SK-N-SH (cell line): ENCODE measurements at regions not wholly inside any gene's neighbourhood (a gene's known extent, or its start where the extent isn't known, plus 50 kb on each side); places are given as distances from the start of the nearest gene placed in this dataset.

Experiments
- CTCF ChIA-PET: fragments of 300-600, 350-600 bp; formaldehyde crosslinking; extraction: SDS; loops from one replicate; lab custom pipeline; 2021; lab: Yijun Ruan, JAX
- POLR2A ChIA-PET: fragments of 350-600 bp; sonication (Branson Sonifier 250); formaldehyde crosslinking; extraction: SDS; loops from one replicate; lab custom pipeline; 2020; ENCODE audit warnings: antibody characterized with exemption, inconsistent platforms; lab: Yijun Ruan, JAX
- DNase-seq: peaks from one replicate; pipeline ENCODE4 v3.0.0; 2012
- H2AFZ ChIP-seq: fragments of 200-600 bp; sonication (generic); 2 replicates; pipeline ENCODE4 v1.8.1; 2016; ENCODE audit warnings: antibody characterized with exemption, mild to moderate bottlenecking, low read depth
- H3F3A ChIP-seq: fragments of 200-600 bp; sonication (generic); replicated peaks from 2 replicates; pipeline ENCODE3; 2016; ENCODE audit warnings: antibody characterized with exemption, mild to moderate bottlenecking; ENCODE audit not compliant: insufficient read depth
- H3K27ac ChIP-seq, 2 experiments: fragments of 200-500 bp in 1 of 2; fragments of 200-600 bp in 1 of 2; sonication (Bioruptor generic) in 1 of 2; sonication (generic), shearing (Covaris generic) in 1 of 2; 2 replicates each; pipeline versions ENCODE4 v1.5.1 to v1.6.1; 2014 to 2016; ENCODE audit warnings: low read depth in 2 of 2, inconsistent platforms in 1 of 2, low read length in 1 of 2, mild to moderate bottlenecking in 1 of 2, mixed read lengths in 1 of 2
- H3K27me3 ChIP-seq: fragments of 200-600 bp; sonication (generic), shearing (Covaris generic); 2 replicates; pipeline ENCODE4 v1.6.1; 2016; ENCODE audit warnings: mixed run types; ENCODE audit not compliant: insufficient read depth
- H3K36me3 ChIP-seq, 2 experiments: fragments of 200-500 bp in 1 of 2; fragments of 200-600 bp in 1 of 2; sonication (Bioruptor generic) in 1 of 2; sonication (generic) in 1 of 2; replicated peaks in 1 of 2; 2 replicates each; pipeline versions ENCODE3 to v1.5.1; 2014 to 2016; ENCODE audit warnings: low read length in 1 of 2, mild to moderate bottlenecking in 1 of 2; ENCODE audit not compliant: insufficient read depth in 2 of 2, control insufficient read depth in 1 of 2
- H3K4me1 ChIP-seq, 2 experiments: fragments of 200-500 bp in 1 of 2; fragments of 200-600 bp in 1 of 2; sonication (Bioruptor generic) in 1 of 2; sonication (generic), shearing (Covaris generic) in 1 of 2; 2 replicates each; pipeline versions ENCODE4 v1.5.1 to v1.6.1; 2014 to 2016; ENCODE audit warnings: low read depth in 1 of 2, low read length in 1 of 2, mixed run types in 1 of 2; ENCODE audit not compliant: insufficient read depth in 2 of 2, control insufficient read depth in 1 of 2
- H3K4me2 ChIP-seq: fragments of 200-600 bp; sonication (generic), shearing (Covaris generic); 2 replicates; pipeline ENCODE4 v1.6.1; 2017; ENCODE audit warnings: mixed run types
- H3K4me3 ChIP-seq, 2 experiments: fragments of 200-500 bp in 1 of 2; fragments of 200-600 bp in 1 of 2; sonication (Bioruptor generic) in 1 of 2; sonication (generic), shearing (Covaris generic) in 1 of 2; 2 replicates each; pipeline versions ENCODE4 v1.5.1 to v1.8.1; 2014 to 2016; ENCODE audit warnings: low read depth in 2 of 2, inconsistent platforms in 1 of 2, low read length in 1 of 2, mild to moderate bottlenecking in 1 of 2, mixed read lengths in 1 of 2, moderate library complexity in 1 of 2
- H3K79me2 ChIP-seq: fragments of 200-600 bp; sonication (generic); 2 replicates; pipeline ENCODE4 v1.8.1; 2017; ENCODE audit warnings: mild to moderate bottlenecking; ENCODE audit not compliant: insufficient read depth
- H3K9ac ChIP-seq: fragments of 200-600 bp; sonication (generic); 2 replicates; pipeline ENCODE4 v1.6.1; 2017; ENCODE audit warnings: mixed run types
- H3K9me2 ChIP-seq: fragments of 200-600 bp; sonication (generic); 2 replicates; pipeline ENCODE4 v1.6.1; 2017; ENCODE audit warnings: mixed run types
- H3K9me3 ChIP-seq: fragments of 200-600 bp; sonication (generic); 2 replicates; pipeline ENCODE4 v1.6.1; 2017; ENCODE audit warnings: mixed run types, mild to moderate bottlenecking, moderate library complexity
- H4K20me1 ChIP-seq: fragments of 200-600 bp; sonication (generic); 2 replicates; pipeline ENCODE4 v1.6.1; 2017; ENCODE audit warnings: mild to moderate bottlenecking, mixed run types; ENCODE audit not compliant: insufficient read depth
- ELF1 ChIP-seq: IDR thresholded peaks from 2 replicates; pipeline ENCODE4 v1.4.0; 2012
- FOSL2 ChIP-seq: IDR thresholded peaks from 2 replicates; pipeline ENCODE4 v1.4.0; 2012; ENCODE audit warnings: low read depth, mild to moderate bottlenecking, moderate library complexity, borderline replicate concordance
- FOXJ3 ChIP-seq: sonication (generic); formaldehyde crosslinking; IDR thresholded peaks from 2 replicates; pipeline ENCODE4 v1.5.1; 2020; ENCODE audit warnings: mild to moderate bottlenecking, missing genetic modification reagents
- GABPA ChIP-seq: IDR thresholded peaks from 2 replicates; pipeline ENCODE4 v1.4.0; 2012; ENCODE audit warnings: low read depth, mild to moderate bottlenecking
- GATA2 ChIP-seq: sonication (generic); formaldehyde crosslinking; IDR thresholded peaks from 2 replicates; pipeline ENCODE4 v1.5.0; 2020; ENCODE audit warnings: mild to moderate bottlenecking, missing genetic modification reagents
- IRF3 ChIP-seq: fragments of 150-350 bp; IDR thresholded peaks from 2 replicates; pipeline ENCODE4 v1.6.1; 2016; ENCODE audit warnings: mild to moderate bottlenecking, low read depth, low read length
- JUND ChIP-seq: IDR thresholded peaks from 2 replicates; pipeline ENCODE4 v1.4.0; 2012
- NRF1 ChIP-seq: IDR thresholded peaks from 2 replicates; pipeline ENCODE4 v1.6.1; 2012; ENCODE audit warnings: low read depth, mild to moderate bottlenecking, low read length
- POLR2AphosphoS5 ChIP-seq: IDR thresholded peaks from 2 replicates; pipeline ENCODE4 v1.6.1; 2012; ENCODE audit warnings: low read depth, low read length
- RAD21 ChIP-seq: IDR thresholded peaks from 2 replicates; pipeline ENCODE4 v1.6.1; 2012; ENCODE audit warnings: mild to moderate bottlenecking, low read length
- RFX5 ChIP-seq: IDR thresholded peaks from 2 replicates; pipeline ENCODE4 v1.6.1; 2012; ENCODE audit warnings: mild to moderate bottlenecking, improper control_type of control experiment, low read length
- SMC3 ChIP-seq: IDR thresholded peaks from 2 replicates; pipeline ENCODE4 v1.6.1; 2012; ENCODE audit warnings: low read depth, low read length, improper control_type of control experiment
- WGBS: methylation state at CpG from one replicate; pipeline ENCODE4 v1.1.6; 2017; ENCODE audit warnings: low lambda C conversion rate; 5-methylcytosine and 5-hydroxymethylcytosine counted together

GRCh38 chr10:60645980-60646379, 132.3 kb upstream of the CDK1 start:
- no peak overlapping the region for H2AFZ ChIP-seq
- WGBS, result 97% methylated on average over 2 of the region's 2 CpGs

GRCh38 chr10:60644436-60645130, 133.7 kb upstream of the CDK1 start:
- Histone ChIP-seq H3K79me2 (no peaks in the 10 kb centered on the region), H3K4me1 (peaks cover 7 to 15% of the 10 kb centered on the region in 2 experiments; a peak in 3 of 4 replicates), H3K9me3 (no peaks in the 10 kb centered on the region), H3K27me3 (no peaks in the 10 kb centered on the region), H3K9ac (no peak overlapping the region), H3K4me3 (no peak overlapping the region), H3K9me2 (no peaks in the 10 kb centered on the region), H4K20me1 (no peaks in the 10 kb centered on the region), H3K27ac (peak overlapping the region; percentile 63 to 78; a peak in 3 of 4 replicates), H3K36me3 (no peaks in the 10 kb centered on the region), H2AFZ (peak overlapping the region; percentile 65; the same call in 1 of the 2 replicates), H3F3A (peaks cover 21% of the 10 kb centered on the region), H3K4me2 (peak overlapping the region; percentile 9; the same call in 1 of the 2 replicates)
- ChIA-PET CTCF (interaction anchor here (1.0 to 13.5 kb wide), 5 partner anchors 11 to 435 kb away, joined by 3 to 294 read pairs (median 4); no protein-coding TSS in a partner anchor), POLR2A (no interaction called here)
- DNase-seq, result no peak
- TF ChIP-seq JUND, result peak; percentile 27; the same call in 1 of the 2 replicates
- peak; percentile 7; the same call in 1 of the 2 replicates for TF ChIP-seq FOSL2
- TF ChIP-seq GATA2 (CRISPR knock-in tag), result no peak
- 32% methylated on average over 4 of the region's 4 CpGs for WGBS

More at GRCh38 chr10:60645980-60646379, 132.3 kb upstream of the CDK1 start:
- H3K9me2 ChIP-seq, result no peaks in the 10 kb centered on the region
- H3K36me3 ChIP-seq, result no peaks in the 10 kb centered on the region
- H3F3A ChIP-seq, result peaks cover 21% of the 10 kb centered on the region
- no peak overlapping the region for H3K4me2 ChIP-seq
- TF ChIP-seq FOXJ3 (CRISPR knock-in tag) (no peak), NRF1 (no peak), ELF1 (no peak), GATA2 (CRISPR knock-in tag) (no peak), POLR2AphosphoS5 (no peak), JUND (no peak), IRF3 (no peak), RFX5 (no peak), RAD21 (no peak), GABPA (no peak), SMC3 (no peak)
- H3K4me1 ChIP-seq, result peaks cover 7 to 19% of the 10 kb centered on the region in 2 experiments
- H3K79me2 ChIP-seq, result no peaks in the 10 kb centered on the region
- no peak overlapping the region for H3K9ac ChIP-seq
- ChIA-PET CTCF (interaction anchor here (1.0 to 13.5 kb wide), 26 partner anchors 9 to 546 kb away, joined by 3 to 294 read pairs (median 4); no protein-coding TSS in a partner anchor), POLR2A (no interaction called here)
- H3K27ac ChIP-seq, result no peak overlapping the region
- no peak overlapping the region for H3K4me3 ChIP-seq
- no peaks in the 10 kb centered on the region for H3K9me3 ChIP-seq
- no peak for DNase-seq
- no peaks in the 10 kb centered on the region for H3K27me3 ChIP-seq
- no peaks in the 10 kb centered on the region for H4K20me1 ChIP-seq
